Activated naive CD4-positive, alpha-beta T cell treated with anti-CD3 and anti-CD28 coated beads, Interleukin-2, amount 10 ng/mL, durations not matched to agents 7 days and 5 days (primary cell): ENCODE measurements at regions not wholly inside any gene's neighbourhood (a gene's known extent, or its start where the extent isn't known, plus 50 kb on each side); places are given as distances from the start of the nearest gene placed in this dataset.
"Not testable (repeated sequence)": the region's sequence is repeated elsewhere in the genome, so short reads cannot be mapped to it uniquely, and the experiment has no call there.

Source experiments
- CTCF ChIA-PET: fragments of 350-600 bp; sonication (Branson Sonifier 250); formaldehyde crosslinking; loops from one replicate; lab custom pipeline; 2021; ENCODE audit warnings: antibody characterized with exemption; lab: Charles Lee
- DNase-seq: peaks from one replicate; pipeline ENCODE4 v3.0.0-alpha.2; 2020
- H3K27ac Mint-ChIP-seq: one replicate; pipeline ENCODE4 v1.8.0; 2021; ENCODE audit warnings: mild to moderate bottlenecking, moderate library complexity, mixed read lengths
- H3K27me3 Mint-ChIP-seq: one replicate; pipeline ENCODE4 v1.8.0; 2021; ENCODE audit warnings: mild to moderate bottlenecking, mixed read lengths
- H3K36me3 Mint-ChIP-seq: one replicate; pipeline ENCODE4 v1.8.0; 2021; ENCODE audit warnings: mixed read lengths
- H3K4me1 Mint-ChIP-seq: one replicate; pipeline ENCODE4 v1.8.0; 2021; ENCODE audit warnings: mixed read lengths
- H3K4me3 Mint-ChIP-seq: one replicate; pipeline ENCODE4 v1.8.0; 2021; ENCODE audit warnings: mild to moderate bottlenecking, moderate library complexity, mixed read lengths
- H3K9me3 Mint-ChIP-seq: one replicate; pipeline ENCODE4 v1.8.0; 2021; ENCODE audit warnings: mixed read lengths

DNA sequence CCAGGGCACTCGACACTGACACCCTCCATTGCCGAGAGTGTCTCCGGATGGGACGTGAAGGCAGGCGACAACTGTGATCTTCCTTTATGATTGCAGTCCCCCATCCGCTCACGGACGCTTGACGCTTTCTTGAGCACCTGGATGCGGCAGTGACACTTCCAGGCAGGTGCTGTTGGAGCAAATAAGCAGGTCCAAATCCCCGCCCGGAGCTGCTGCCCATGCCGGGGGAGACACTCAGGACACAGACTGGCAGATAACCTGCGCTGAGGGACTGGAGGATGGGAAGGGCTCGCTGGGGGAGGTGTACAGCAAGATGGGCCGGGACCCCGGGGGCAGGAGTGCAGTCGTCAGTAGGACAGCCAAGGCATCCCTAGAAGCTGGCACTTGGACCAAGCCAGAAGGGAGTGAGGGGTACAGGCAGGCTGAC lies 1403.5 kb downstream of the BRD1 start:
- Mint-ChIP-seq H3K4me1 (no peaks in the 10 kb centered on the region), H3K9me3 (no peaks in the 10 kb centered on the region), H3K4me3 (no peak overlapping the region), H3K36me3 (no peaks in the 10 kb centered on the region), H3K27ac (no peak overlapping the region), H3K27me3 (no peaks in the 10 kb centered on the region)
- CTCF ChIA-PET, result no interaction called here
- no peak for DNase-seq

DNA sequence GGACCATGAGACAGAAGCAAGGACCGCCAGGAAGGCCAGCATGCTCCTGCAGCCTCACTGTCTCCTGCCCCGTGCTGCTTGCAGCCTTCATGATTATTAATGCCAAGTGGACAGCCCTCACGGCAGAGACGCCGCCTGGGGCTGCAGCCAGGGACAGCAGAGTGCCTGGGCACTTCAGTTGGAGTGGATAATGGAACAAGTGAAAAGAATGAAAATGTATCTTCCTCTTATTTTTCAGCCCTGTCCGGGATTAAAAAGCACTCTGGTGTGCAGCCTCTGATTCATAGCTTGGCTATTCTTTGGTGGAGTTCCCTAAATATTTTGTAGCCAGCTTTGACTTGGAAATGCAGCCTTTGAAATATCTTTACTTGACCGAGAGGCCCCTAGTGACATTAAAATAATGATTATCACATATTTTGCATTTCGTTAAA lies 1404.2 kb downstream of the BRD1 start:
- Mint-ChIP-seq H3K27ac (no peak overlapping the region), H3K36me3 (no peaks in the 10 kb centered on the region), H3K4me1 (no peaks in the 10 kb centered on the region), H3K9me3 (no peaks in the 10 kb centered on the region), H3K4me3 (no peak overlapping the region), H3K27me3 (no peaks in the 10 kb centered on the region)
- no peak for DNase-seq
- CTCF ChIA-PET, result interaction anchor here (0.6 kb wide), 1 partner anchor 1354 kb away, joined by 3 read pairs; no protein-coding TSS in a partner anchor

DNA sequence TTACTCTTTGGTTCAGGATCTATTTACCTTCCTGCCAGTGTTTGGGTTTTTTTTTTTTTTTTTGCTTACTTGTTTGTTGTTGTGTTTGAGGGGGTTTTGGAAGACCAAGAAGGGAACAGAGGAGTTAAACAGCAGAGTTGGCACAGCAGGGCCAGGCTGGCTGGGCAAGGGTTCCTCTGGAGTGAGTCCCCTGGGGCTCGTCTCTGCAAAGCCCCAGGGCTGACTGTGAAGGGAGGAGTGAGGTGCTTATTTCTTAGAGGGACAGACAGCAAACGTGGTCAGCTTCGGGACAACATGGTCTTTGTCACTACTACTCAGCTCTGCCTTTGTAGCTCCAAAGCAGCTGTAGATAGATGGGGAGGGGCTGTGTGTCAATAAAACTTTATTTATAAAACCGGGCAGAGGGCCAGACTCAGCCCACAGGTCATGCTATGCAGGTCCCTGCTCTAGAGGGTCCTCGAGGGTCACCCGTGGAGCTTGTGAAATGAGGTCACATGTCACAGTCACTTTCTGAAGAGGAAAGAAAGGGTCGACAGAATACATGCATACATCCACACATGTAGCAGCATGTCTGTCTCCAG lies 1404.7 kb downstream of the BRD1 start:
- Mint-ChIP-seq H3K27ac (no peak overlapping the region), H3K9me3 (no peaks in the 10 kb centered on the region), H3K4me3 (no peak overlapping the region), H3K4me1 (no peaks in the 10 kb centered on the region), H3K36me3 (no peaks in the 10 kb centered on the region), H3K27me3 (no peaks in the 10 kb centered on the region)
- CTCF ChIA-PET, result interaction anchor here (0.6 kb wide), 1 partner anchor 1353 kb away, joined by 3 read pairs; no protein-coding TSS in a partner anchor
- no peak for DNase-seq

GRCh38 chr22:48418831-48419230 lies 1408.8 kb downstream of the BRD1 start:
- H3K9me3 Mint-ChIP-seq, result no peaks in the 10 kb centered on the region
- H3K4me3 Mint-ChIP-seq, result no peak overlapping the region
- H3K4me1 Mint-ChIP-seq, result no peaks in the 10 kb centered on the region
- no peaks in the 10 kb centered on the region for H3K27me3 Mint-ChIP-seq
- no peak for DNase-seq
- no peak overlapping the region for H3K27ac Mint-ChIP-seq
- no peaks in the 10 kb centered on the region for H3K36me3 Mint-ChIP-seq
- CTCF ChIA-PET, result no interaction called here

GRCh38 chr22:48417225-48418070 lies 1410.2 kb downstream of the BRD1 start:
- CTCF ChIA-PET, result no interaction called here
- Mint-ChIP-seq H3K4me1 (no peaks in the 10 kb centered on the region), H3K9me3 (no peaks in the 10 kb centered on the region), H3K27ac (no peak overlapping the region), H3K27me3 (no peaks in the 10 kb centered on the region), H3K4me3 (no peak overlapping the region), H3K36me3 (no peaks in the 10 kb centered on the region)
- no peak for DNase-seq

DNA sequence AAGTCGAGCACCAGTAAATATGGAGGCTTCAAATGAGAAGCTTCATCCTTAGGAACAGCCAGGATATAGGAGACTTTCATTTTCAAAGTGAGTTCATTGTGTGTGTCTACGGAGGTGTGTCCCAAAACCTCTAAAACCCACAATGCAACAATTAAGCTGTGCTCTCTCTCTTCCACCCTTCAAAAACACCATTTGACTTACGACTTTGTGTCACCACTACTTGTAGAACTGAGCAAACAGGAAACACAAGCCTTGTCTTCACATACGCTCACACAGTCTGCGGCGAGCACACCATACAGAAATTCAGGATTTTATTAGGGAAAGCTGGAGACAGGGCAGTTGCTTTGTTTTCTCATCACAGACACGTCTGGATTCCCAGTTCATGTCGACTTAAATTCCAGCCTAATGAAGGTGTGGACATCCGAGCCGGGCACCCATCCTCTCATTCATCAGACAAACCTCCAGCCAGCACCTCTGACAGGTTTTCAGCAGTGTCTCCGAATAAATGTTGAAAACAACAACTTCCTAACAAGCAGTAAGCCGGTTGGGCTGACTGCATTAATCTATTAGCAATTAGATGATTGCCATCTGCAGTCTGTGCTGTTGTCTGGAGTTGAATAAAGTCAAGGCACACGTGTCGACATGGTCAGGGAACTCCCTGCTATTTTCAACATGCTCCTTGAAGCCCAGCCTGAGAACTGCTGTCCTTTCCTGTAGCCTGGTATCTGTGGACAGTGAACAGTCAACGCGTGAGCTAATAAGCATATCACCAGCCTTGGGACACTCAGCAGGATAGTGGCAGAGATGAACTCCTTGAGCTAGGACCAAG lies 1411.1 kb downstream of the BRD1 start:
- DNase-seq, result no peak
- Mint-ChIP-seq H3K36me3 (no peaks in the 10 kb centered on the region), H3K4me1 (no peaks in the 10 kb centered on the region), H3K9me3 (no peaks in the 10 kb centered on the region), H3K27ac (no peak overlapping the region), H3K4me3 (no peak overlapping the region), H3K27me3 (no peaks in the 10 kb centered on the region)
- CTCF ChIA-PET, result no interaction called here

- H3K36me3 Mint-ChIP-seq, result no peaks in the 10 kb centered on the region
- peaks cover 2% of the 10 kb centered on the region for H3K27me3 Mint-ChIP-seq
- CTCF ChIA-PET, result no interaction called here
- no peaks in the 10 kb centered on the region for H3K9me3 Mint-ChIP-seq
- H3K4me1 Mint-ChIP-seq, result no peaks in the 10 kb centered on the region
- DNase-seq, result no peak
- H3K27ac Mint-ChIP-seq, result peak overlapping the region; percentile 11
- no peak overlapping the region for H3K4me3 Mint-ChIP-seq
Observed at GRCh38 chr22:48415520-48415919, 1412.2 kb downstream of the BRD1 start.

GRCh38 chr22:48414651-48415050 lies 1413.0 kb downstream of the BRD1 start:
- no peaks in the 10 kb centered on the region for H3K9me3 Mint-ChIP-seq

GRCh38 chr22:48412931-48413330 lies 1414.7 kb downstream of the BRD1 start:
- H3K36me3 Mint-ChIP-seq, H3K4me3 Mint-ChIP-seq, DNase-seq, H3K27me3 Mint-ChIP-seq, H3K9me3 Mint-ChIP-seq, H3K4me1 Mint-ChIP-seq, H3K27ac Mint-ChIP-seq, CTCF ChIA-PET: not testable (repeated sequence)

More at GRCh38 chr22:48414651-48415050, 1413.0 kb downstream of the BRD1 start:
- no peak overlapping the region for H3K4me3 Mint-ChIP-seq
- H3K4me1 Mint-ChIP-seq, result no peaks in the 10 kb centered on the region
- DNase-seq, result no peak
- peaks cover 3% of the 10 kb centered on the region for H3K27me3 Mint-ChIP-seq
- CTCF ChIA-PET, result no interaction called here
- no peaks in the 10 kb centered on the region for H3K36me3 Mint-ChIP-seq
- H3K27ac Mint-ChIP-seq, result no peak overlapping the region

DNA sequence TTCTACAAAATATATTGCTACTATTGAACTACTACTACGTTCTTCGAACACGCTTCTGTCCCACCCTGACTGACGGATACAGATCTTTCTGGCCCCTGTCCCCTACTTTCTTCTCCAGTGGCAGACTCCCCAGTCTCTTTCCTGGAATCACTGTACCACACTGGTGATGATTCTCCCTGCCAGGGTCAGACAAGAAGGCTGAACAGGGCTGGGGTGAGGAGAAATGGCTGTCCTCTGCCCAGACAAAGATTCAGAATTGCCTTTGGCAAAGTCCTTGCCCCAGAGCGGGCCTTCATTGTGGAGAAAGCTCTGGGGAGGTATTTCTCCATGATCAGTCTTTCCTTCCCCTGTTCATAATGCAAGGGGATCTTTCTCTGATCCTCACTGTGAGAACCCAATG lies 1417.1 kb downstream of the BRD1 start:
- H3K4me1 Mint-ChIP-seq, result no peaks in the 10 kb centered on the region
- no peaks in the 10 kb centered on the region for H3K36me3 Mint-ChIP-seq

DNA sequence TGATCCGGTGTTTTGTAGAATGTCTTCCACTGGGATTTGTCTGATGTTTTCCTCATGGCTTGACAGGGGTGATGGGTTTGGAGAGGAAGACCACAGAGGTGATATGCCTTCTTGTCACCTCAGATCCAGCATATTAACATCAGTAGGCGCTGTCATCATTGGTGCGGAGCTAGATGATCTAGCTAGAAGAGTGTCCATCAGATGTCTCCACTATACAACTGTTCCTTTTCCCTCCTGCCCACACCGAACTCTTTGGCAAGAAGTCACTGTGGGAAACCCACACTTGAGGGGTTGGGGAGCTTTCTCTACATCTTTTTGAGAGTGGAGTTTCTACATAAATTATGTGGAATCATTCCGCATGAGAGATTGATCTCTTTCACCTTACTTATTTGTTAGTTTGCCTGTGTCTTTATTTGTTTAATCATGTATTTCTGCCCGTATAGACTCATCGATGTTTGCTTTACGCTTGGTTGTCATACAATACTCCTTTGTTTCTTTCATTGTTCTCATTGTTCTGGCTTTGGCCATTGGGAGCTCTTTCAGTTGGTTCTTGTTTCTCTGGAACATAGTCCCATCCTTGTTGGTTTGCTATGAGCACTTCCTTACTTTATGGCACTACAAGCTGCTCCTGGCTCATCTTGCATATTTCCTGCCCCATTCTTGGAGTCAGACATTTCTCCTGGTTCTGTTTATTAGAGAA lies 1420.3 kb downstream of the BRD1 start:
- Mint-ChIP-seq H3K36me3 (no peaks in the 10 kb centered on the region), H3K9me3 (no peaks in the 10 kb centered on the region), H3K27me3 (peaks cover 3% of the 10 kb centered on the region), H3K27ac (no peak overlapping the region), H3K4me3 (no peak overlapping the region), H3K4me1 (no peaks in the 10 kb centered on the region)
- DNase-seq, result no peak
- CTCF ChIA-PET, result no interaction called here

More for the DNA sequence above, 1417.1 kb downstream of the BRD1 start:
- no peak for DNase-seq
- CTCF ChIA-PET, result no interaction called here
- Mint-ChIP-seq H3K27ac (no peak overlapping the region), H3K9me3 (no peaks in the 10 kb centered on the region), H3K27me3 (peaks cover 3% of the 10 kb centered on the region), H3K4me3 (no peak overlapping the region)

DNA sequence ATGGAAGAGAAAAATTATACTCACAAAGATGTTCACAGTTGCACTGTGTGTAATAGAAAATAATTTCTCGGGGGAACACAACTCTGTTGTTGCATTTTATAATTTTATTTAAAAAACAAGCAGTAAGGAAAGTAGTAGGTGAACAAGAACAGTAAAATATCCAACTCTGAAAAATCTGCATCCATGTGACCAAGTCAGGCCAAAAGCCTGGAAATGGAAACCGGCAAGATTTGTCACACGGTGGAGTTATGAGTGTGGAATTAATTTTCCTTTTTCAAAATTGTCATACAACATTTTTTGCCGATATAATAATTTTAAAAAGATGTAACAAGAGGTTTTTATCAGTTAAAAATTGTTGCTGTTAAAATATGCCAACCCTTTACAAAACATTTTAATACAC lies 1421.5 kb downstream of the BRD1 start:
- Mint-ChIP-seq H3K27me3 (peaks cover 3% of the 10 kb centered on the region), H3K36me3 (no peaks in the 10 kb centered on the region), H3K9me3 (no peaks in the 10 kb centered on the region), H3K4me1 (no peaks in the 10 kb centered on the region), H3K27ac (no peak overlapping the region), H3K4me3 (no peak overlapping the region)
- CTCF ChIA-PET, result no interaction called here
- no peak for DNase-seq

DNA sequence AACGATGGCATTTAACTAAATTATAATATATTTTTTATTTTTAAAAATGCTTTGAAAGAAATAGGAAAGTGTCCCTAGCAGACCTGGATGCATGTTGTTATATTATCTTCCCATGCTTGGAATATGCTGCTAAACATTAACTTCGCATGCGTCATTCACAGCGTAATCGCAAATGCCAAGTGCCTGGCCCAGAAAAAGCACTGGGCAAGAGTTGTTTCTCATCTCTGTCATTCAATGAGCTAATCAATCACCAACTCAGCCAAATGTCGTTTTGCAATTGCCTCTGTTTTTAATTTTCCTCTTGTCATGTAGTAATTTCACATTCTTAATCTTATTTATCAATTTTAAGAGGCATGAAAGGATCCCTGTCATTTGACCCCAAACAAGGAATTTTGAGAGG lies 1421.9 kb downstream of the BRD1 start:
- no peaks in the 10 kb centered on the region for H3K36me3 Mint-ChIP-seq
- H3K9me3 Mint-ChIP-seq, result no peaks in the 10 kb centered on the region
- peaks cover 3% of the 10 kb centered on the region for H3K27me3 Mint-ChIP-seq
- no peak overlapping the region for H3K27ac Mint-ChIP-seq
- CTCF ChIA-PET, result no interaction called here
- no peak overlapping the region for H3K4me3 Mint-ChIP-seq
- no peak for DNase-seq
- H3K4me1 Mint-ChIP-seq, result no peaks in the 10 kb centered on the region
